ENCODE measurements at regions not wholly inside any gene's neighbourhood (a gene's known extent, or its start where the extent isn't known, plus 50 kb on each side); places are given as distances from the start of the nearest gene placed in this dataset.

DNA sequence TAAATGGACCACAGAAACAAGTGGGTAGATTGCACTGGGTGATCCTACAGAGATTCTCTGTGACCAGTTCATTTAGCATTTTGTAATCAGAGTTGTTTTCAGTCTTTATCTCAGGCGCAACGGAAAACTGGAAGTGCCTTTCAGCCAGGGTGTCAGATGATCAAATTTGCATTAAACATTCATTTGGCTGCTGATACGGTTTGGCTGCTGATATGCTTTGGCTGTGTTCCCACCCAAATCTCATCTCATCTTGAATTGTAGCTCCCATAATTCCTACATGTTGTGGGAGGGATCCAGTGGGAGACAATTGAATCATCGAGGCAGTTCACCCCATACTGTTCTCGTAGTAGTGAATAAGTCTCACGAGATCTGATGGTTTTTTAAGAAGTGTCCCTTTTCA is 1396.1 kb upstream of the TMEFF2 start:
- no peak overlapping the region for H2BK15ac ChIP-seq (ENCODE audit: low read length)
- no peak overlapping the region for H3K27ac ChIP-seq (ENCODE audit: low read depth, low read length)
- H4K5ac ChIP-seq (ENCODE audit: insufficient read length, low read depth, low read length) = no peak overlapping the region
- no peak overlapping the region for H2BK12ac ChIP-seq (ENCODE audit: low read depth, low read length)
- FAIRE-seq (no peak), DNase-seq (ENCODE audit: low read depth in 1 of 2, low spot score in 2 of 2) (no peak)
- POLR2A ChIA-PET (ENCODE audit: partially characterized antibody) = no interaction called here
- H2BK120ac ChIP-seq (replicated peaks; ENCODE audit: low read depth, low read length) = no peak overlapping the region
- no peak overlapping the region for H3K4me2 ChIP-seq (ENCODE audit: insufficient read depth in 1 of 2, low read depth in 2 of 2, low read length in 2 of 2)
- H3K27me3 ChIP-seq (replicated peaks in 1 of 4; ENCODE audit: control insufficient read depth in 3 of 4, extremely low read depth in 1 of 4, insufficient read depth in 3 of 4, low read length in 3 of 4) = no peaks in the 10 kb centered on the region
- H2BK5ac ChIP-seq (ENCODE audit: low read depth, low read length) = no peak overlapping the region
- 92% methylated on average over 6 of the region's 6 CpGs; no CpG with 5 or more reads in 1 of the 2 experiments for WGBS, 2 experiments (ENCODE audit: extremely low coverage in 1 of 2, insufficient coverage in 1 of 2, insufficient read length in 1 of 2, insufficient replicate concordance in 2 of 2, low coverage in 1 of 2, low lambda C conversion rate in 2 of 2, missing lambda C conversion rate in 1 of 2)
- no peaks in the 10 kb centered on the region for H3K4me1 ChIP-seq (replicated peaks in 1 of 4; ENCODE audit: control insufficient read depth in 3 of 4, insufficient read depth in 4 of 4, low read length in 3 of 4)
- H2AFZ ChIP-seq (ENCODE audit: low read length) = no peak overlapping the region
- no peak overlapping the region for H3K4ac ChIP-seq (replicated peaks; ENCODE audit: insufficient read length, low read depth, low read length)
- H4K8ac ChIP-seq (ENCODE audit: extremely low read depth, insufficient read depth, low read length) = no peak overlapping the region
- no peaks in the 10 kb centered on the region; a peak in 1 of 8 replicates for H3K36me3 ChIP-seq (ENCODE audit: control insufficient read depth in 2 of 4, insufficient read depth in 4 of 4, low read length in 3 of 4)
- no peak overlapping the region for H2BK20ac ChIP-seq (ENCODE audit: low read length)
- H3K9ac ChIP-seq (replicated peaks in 1 of 4; ENCODE audit: extremely low read depth in 1 of 4, low read depth in 3 of 4, low read length in 3 of 4) = no peak overlapping the region
- no peak overlapping the region for H2AK5ac ChIP-seq (ENCODE audit: low read depth, low read length)
- no peak overlapping the region for H3K23ac ChIP-seq (ENCODE audit: insufficient read length)
- no peak overlapping the region for H3K4me3 ChIP-seq (ENCODE audit: extremely low read depth in 1 of 4, insufficient read depth in 2 of 4, low read depth in 3 of 4, low read length in 4 of 4)
- no peak overlapping the region for H3K14ac ChIP-seq (ENCODE audit: insufficient read length)
- no peaks in the 10 kb centered on the region for H3K79me2 ChIP-seq (ENCODE audit: control insufficient read depth in 1 of 2, insufficient read depth in 2 of 2, low read length in 2 of 2)
- H3K23me2 ChIP-seq (ENCODE audit: low read depth, low read length) = no peaks in the 10 kb centered on the region; the same call in 1 of the 2 replicates
- CTCF ChIA-PET (ENCODE audit: partially characterized antibody) = no interaction called here
- H4K20me1 ChIP-seq (replicated peaks in 1 of 2; ENCODE audit: control insufficient read depth in 1 of 2, insufficient read depth in 2 of 2, low read length in 2 of 2) = no peaks in the 10 kb centered on the region
- H3K56ac ChIP-seq (replicated peaks; ENCODE audit: insufficient read length, low read depth, low read length) = no peak overlapping the region
- peaks cover 4 to 5% of the 10 kb centered on the region in 2 experiments; a peak in 2 of 4 replicates for H3K9me3 ChIP-seq (ENCODE audit: insufficient read depth in 2 of 2, low read depth in 1 of 2, low read length in 1 of 2)
- no peaks in the 10 kb centered on the region for H3K79me1 ChIP-seq (ENCODE audit: low read depth, low read length)
- H3K18ac ChIP-seq (ENCODE audit: extremely low read depth, low read length) = no peak overlapping the region
- H4K91ac ChIP-seq (replicated peaks; ENCODE audit: insufficient read length, low read length) = no peak overlapping the region
- TF ChIP-seq KDM1A (IDR thresholded peaks at IDR 0.05; ENCODE audit: borderline replicate concordance, low read length) (no peak), SP2 (IDR thresholded peaks at IDR 0.05; ENCODE audit: low read length) (no peak), EZH2 (IDR thresholded peaks at IDR 0.05; ENCODE audit: low read depth, low read length, severe bottlenecking) (no peak), CEBPB (IDR thresholded peaks at IDR 0.05; ENCODE audit: low read depth, low read length) (no peak), POLR2AphosphoS5 (IDR thresholded peaks at IDR 0.05; ENCODE audit: low read depth, low read length) (no peak), CHD1 (IDR thresholded peaks at IDR 0.05; ENCODE audit: low read depth, low read length) (no peak), FOSL1 (IDR thresholded peaks at IDR 0.05; ENCODE audit: insufficient read depth, low read depth, low read length) (no peak), JUND (IDR thresholded peaks at IDR 0.05; ENCODE audit: low read length) (no peak)
- TF ChIP-seq, protein P1, sequence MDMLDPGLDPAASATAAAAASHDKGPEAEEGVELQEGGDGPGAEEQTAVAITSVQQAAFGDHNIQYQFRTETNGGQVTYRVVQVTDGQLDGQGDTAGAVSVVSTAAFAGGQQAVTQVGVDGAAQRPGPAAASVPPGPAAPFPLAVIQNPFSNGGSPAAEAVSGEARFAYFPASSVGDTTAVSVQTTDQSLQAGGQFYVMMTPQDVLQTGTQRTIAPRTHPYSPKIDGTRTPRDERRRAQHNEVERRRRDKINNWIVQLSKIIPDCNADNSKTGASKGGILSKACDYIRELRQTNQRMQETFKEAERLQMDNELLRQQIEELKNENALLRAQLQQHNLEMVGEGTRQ (IDR thresholded peaks at IDR 0.05; ENCODE audit: low read length) = no peak
- TF ChIP-seq, protein P2, sequence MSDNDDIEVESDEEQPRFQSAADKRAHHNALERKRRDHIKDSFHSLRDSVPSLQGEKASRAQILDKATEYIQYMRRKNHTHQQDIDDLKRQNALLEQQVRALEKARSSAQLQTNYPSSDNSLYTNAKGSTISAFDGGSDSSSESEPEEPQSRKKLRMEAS (IDR thresholded peaks at IDR 0.05) = no peak
- TF ChIP-seq, protein P3, sequence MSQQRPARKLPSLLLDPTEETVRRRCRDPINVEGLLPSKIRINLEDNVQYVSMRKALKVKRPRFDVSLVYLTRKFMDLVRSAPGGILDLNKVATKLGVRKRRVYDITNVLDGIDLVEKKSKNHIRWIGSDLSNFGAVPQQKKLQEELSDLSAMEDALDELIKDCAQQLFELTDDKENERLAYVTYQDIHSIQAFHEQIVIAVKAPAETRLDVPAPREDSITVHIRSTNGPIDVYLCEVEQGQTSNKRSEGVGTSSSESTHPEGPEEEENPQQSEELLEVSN (IDR thresholded peaks at IDR 0.05) = no peak
